CD14-positive monocyte (primary cell): ENCODE measurements at regions not wholly inside any gene's neighbourhood (a gene's known extent, or its start where the extent isn't known, plus 50 kb on each side); places are given as distances from the start of the nearest gene placed in this dataset.

Experiments
- DNase-seq, 3 donors: peaks; one replicate each; pipeline ENCODE4 v3.0.0-alpha.2; 2011 to 2022
- H2AFZ ChIP-seq: 2 replicates; pipeline ENCODE4 v1.6.0; 2012; ENCODE audit warnings: mild to moderate bottlenecking, low read depth, low read length, inconsistent platforms; ENCODE audit not compliant: insufficient read depth, poor library complexity, severe bottlenecking
- H3K27ac ChIP-seq, 2 donors: 1 replicate in 1 of 2; 2 replicates in 1 of 2; pipeline ENCODE4 v1.5.1; 2012 to 2013; ENCODE audit warnings: low read length in 2 of 2, control low read depth in 1 of 2, inconsistent platforms in 1 of 2, low read depth in 1 of 2, mild to moderate bottlenecking in 1 of 2
- H3K27me3 ChIP-seq, 2 donors: one replicate each; pipeline versions ENCODE4 v1.6.0 to v1.6.1; 2011 to 2013; ENCODE audit warnings: low read length in 2 of 2; ENCODE audit not compliant: control insufficient read depth in 2 of 2, insufficient read depth in 2 of 2
- H3K36me3 ChIP-seq, 2 donors: replicated peaks in 1 of 2; 1 replicate in 1 of 2; 2 replicates in 1 of 2; pipeline versions ENCODE4 v1.5.1 to v1.6.1; 2012 to 2013; ENCODE audit warnings: low read length in 2 of 2, control low read depth in 1 of 2, inconsistent platforms in 1 of 2, mild to moderate bottlenecking in 1 of 2; ENCODE audit not compliant: insufficient read depth in 2 of 2, control insufficient read depth in 1 of 2
- H3K4me1 ChIP-seq, 2 donors: 1 replicate in 1 of 2; 2 replicates in 1 of 2; pipeline versions ENCODE4 v1.5.1 to v1.6.1; 2012 to 2013; ENCODE audit warnings: low read length in 2 of 2, control low read depth in 1 of 2, inconsistent platforms in 1 of 2, mild to moderate bottlenecking in 1 of 2, moderate library complexity in 1 of 2; ENCODE audit not compliant: insufficient read depth in 2 of 2, control insufficient read depth in 1 of 2
- H3K4me2 ChIP-seq: replicated peaks from 2 replicates; pipeline ENCODE3; 2012; ENCODE audit warnings: low read length, moderate library complexity, mild to moderate bottlenecking; ENCODE audit not compliant: poor library complexity, severe bottlenecking; ENCODE audit errors: extremely low read depth
- H3K4me3 ChIP-seq, 3 experiments: fragments of 200-600 bp in 1 of 3; sonication (generic) in 1 of 3; replicated peaks in 1 of 3; 1 replicate in 2 of 3; 2 replicates in 1 of 3; pipeline ENCODE4 v1.5.1; 2011 to 2013; ENCODE audit warnings: low read length in 3 of 3, mild to moderate bottlenecking in 3 of 3, control low read depth in 2 of 3, low read depth in 2 of 3, inconsistent platforms in 1 of 3, moderate library complexity in 1 of 3
- H3K79me2 ChIP-seq: 2 replicates; pipeline ENCODE4 v1.6.0; 2012; ENCODE audit warnings: mild to moderate bottlenecking, control low read depth, inconsistent platforms, low read length, moderate library complexity; ENCODE audit not compliant: insufficient read depth
- H3K9ac ChIP-seq: 2 replicates; pipeline ENCODE4 v1.6.0; 2017; ENCODE audit warnings: low read length, mild to moderate bottlenecking; ENCODE audit not compliant: insufficient read depth, poor library complexity, severe bottlenecking
- H3K9me3 ChIP-seq, 2 donors: replicated peaks in 1 of 2; 1 replicate in 1 of 2; 2 replicates in 1 of 2; pipeline versions ENCODE4 v1.5.1 to v1.6.1; 2012 to 2013; ENCODE audit warnings: low read length in 2 of 2, control low read depth in 1 of 2; ENCODE audit not compliant: control insufficient read depth in 1 of 2, insufficient read depth in 1 of 2
- H4K20me1 ChIP-seq: 2 replicates; pipeline ENCODE4 v1.6.0; 2012; ENCODE audit warnings: mild to moderate bottlenecking, low read length, control low read depth, moderate library complexity; ENCODE audit not compliant: insufficient read depth
- H3K27ac Mint-ChIP-seq, 7 donors: one replicate each; pipeline ENCODE4 v1.8.0; 2020; ENCODE audit warnings: mild to moderate bottlenecking in 7 of 7, mixed read lengths in 7 of 7, moderate library complexity in 6 of 7, inconsistent platforms in 2 of 7
- H3K27me3 Mint-ChIP-seq, 3 donors: one replicate each; pipeline ENCODE4 v1.8.0; 2021 to 2022; ENCODE audit warnings: low read depth in 3 of 3, mild to moderate bottlenecking in 3 of 3, mixed read lengths in 3 of 3, moderate library complexity in 3 of 3, inconsistent platforms in 1 of 3
- H3K36me3 Mint-ChIP-seq, 2 donors: one replicate each; pipeline ENCODE4 v1.8.0; 2020; ENCODE audit warnings: mixed read lengths in 2 of 2, inconsistent platforms in 1 of 2, mild to moderate bottlenecking in 1 of 2
- H3K4me1 Mint-ChIP-seq: one replicate; pipeline ENCODE4 v1.8.0; 2020; ENCODE audit warnings: mild to moderate bottlenecking, mixed read lengths
- H3K4me3 Mint-ChIP-seq, 2 donors: one replicate each; pipeline ENCODE4 v1.8.0; 2020; ENCODE audit warnings: mild to moderate bottlenecking in 2 of 2, mixed read lengths in 2 of 2, moderate library complexity in 1 of 2
- H3K9me3 Mint-ChIP-seq, 7 donors: one replicate each; pipeline ENCODE4 v1.8.0; 2020 to 2022; ENCODE audit warnings: mixed read lengths in 7 of 7, mild to moderate bottlenecking in 6 of 7, moderate library complexity in 6 of 7, inconsistent platforms in 2 of 7
- WGBS: methylation state at CpG from one replicate; pipeline ENCODE4 v1.1.5; 2013; ENCODE audit warnings: missing lambda C conversion rate; ENCODE audit not compliant: insufficient coverage; 5-methylcytosine and 5-hydroxymethylcytosine counted together
- intact Hi-C, 2 donors: fragments of 100-400 bp; cut with micrococcal nuclease; formaldehyde crosslinking; loops; one replicate each; pipeline versions ENCODE4 v1.15.0 to v1.15.1; 2023
- TF ChIP-seq, protein P1 (sequence below): fragments of 200-600 bp; IDR thresholded peaks from one replicate; pipeline ENCODE4 v1.8.0; 2022; ENCODE audit warnings: antibody characterized with exemption, mild to moderate bottlenecking

DNA sequence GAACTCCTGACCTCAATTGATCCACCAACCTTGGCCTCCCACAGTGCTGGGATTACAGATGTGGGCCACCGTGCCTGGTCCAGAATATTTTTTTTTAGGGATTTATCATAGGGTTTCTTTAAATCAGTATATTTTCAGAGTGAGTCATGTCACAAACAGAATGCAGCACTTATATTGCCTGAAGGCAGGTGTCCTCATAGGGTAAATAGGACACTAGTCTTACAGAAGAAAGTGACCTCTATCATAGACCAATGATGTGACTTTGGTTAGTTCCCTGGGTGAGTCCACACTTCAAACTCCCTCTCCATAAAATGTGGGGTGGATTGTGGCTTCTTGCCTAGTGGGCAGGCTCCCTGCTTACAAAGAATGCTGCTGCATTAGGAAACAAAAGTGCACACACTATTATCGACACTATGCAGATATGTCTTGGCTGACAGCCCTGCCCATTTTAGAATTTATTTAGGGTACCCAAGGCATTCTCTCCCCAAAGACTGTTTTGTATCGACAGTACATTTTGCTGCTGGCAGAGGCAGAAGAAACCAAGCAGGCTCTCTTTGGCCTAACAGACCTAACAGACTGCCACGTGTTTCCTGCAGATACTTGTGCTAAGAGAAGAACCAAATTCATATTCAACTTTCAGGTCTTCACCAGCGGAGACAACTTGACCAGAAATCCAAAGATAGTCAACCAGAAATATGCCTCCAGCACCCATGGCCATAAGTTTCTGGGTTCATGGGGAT lies 125.0 kb downstream of the MOBP start:
- Mint-ChIP-seq H3K36me3 (no peaks in the 10 kb centered on the region), H3K27ac (no peak overlapping the region), H3K4me1 (no peaks in the 10 kb centered on the region), H3K9me3 (no peaks in the 10 kb centered on the region), H3K27me3 (peaks cover 0 to 2% (median 0%) of the 10 kb centered on the region in 3 donors), H3K4me3 (no peak overlapping the region)
- 11% methylated on average over 4 of the region's 5 CpGs for WGBS
- Histone ChIP-seq H4K20me1 (no peaks in the 10 kb centered on the region), H3K4me2 (no peak overlapping the region), H3K36me3 (no peaks in the 10 kb centered on the region), H3K27ac (no peak overlapping the region), H3K4me1 (no peaks in the 10 kb centered on the region), H2AFZ (no peak overlapping the region), H3K9ac (no peak overlapping the region), H3K4me3 (no peak overlapping the region), H3K27me3 (no peaks in the 10 kb centered on the region), H3K9me3 (no peaks in the 10 kb centered on the region), H3K79me2 (no peaks in the 10 kb centered on the region)
- intact Hi-C loops = no loop called here
- DNase-seq = no peak
- TF ChIP-seq, protein P1, sequence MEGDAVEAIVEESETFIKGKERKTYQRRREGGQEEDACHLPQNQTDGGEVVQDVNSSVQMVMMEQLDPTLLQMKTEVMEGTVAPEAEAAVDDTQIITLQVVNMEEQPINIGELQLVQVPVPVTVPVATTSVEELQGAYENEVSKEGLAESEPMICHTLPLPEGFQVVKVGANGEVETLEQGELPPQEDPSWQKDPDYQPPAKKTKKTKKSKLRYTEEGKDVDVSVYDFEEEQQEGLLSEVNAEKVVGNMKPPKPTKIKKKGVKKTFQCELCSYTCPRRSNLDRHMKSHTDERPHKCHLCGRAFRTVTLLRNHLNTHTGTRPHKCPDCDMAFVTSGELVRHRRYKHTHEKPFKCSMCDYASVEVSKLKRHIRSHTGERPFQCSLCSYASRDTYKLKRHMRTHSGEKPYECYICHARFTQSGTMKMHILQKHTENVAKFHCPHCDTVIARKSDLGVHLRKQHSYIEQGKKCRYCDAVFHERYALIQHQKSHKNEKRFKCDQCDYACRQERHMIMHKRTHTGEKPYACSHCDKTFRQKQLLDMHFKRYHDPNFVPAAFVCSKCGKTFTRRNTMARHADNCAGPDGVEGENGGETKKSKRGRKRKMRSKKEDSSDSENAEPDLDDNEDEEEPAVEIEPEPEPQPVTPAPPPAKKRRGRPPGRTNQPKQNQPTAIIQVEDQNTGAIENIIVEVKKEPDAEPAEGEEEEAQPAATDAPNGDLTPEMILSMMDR = no peak

GRCh38 chr3:39593341-39593740 lies 125.9 kb downstream of the MOBP start:
- peak overlapping the region in 1 of 7 donors; percentile 11 for H3K27ac Mint-ChIP-seq
- Histone ChIP-seq H4K20me1 (no peaks in the 10 kb centered on the region), H3K79me2 (no peaks in the 10 kb centered on the region), H3K36me3 (no peaks in the 10 kb centered on the region), H3K4me1 (no peaks in the 10 kb centered on the region), H3K4me2 (no peak overlapping the region), H3K9ac (no peak overlapping the region), H3K27ac (no peak overlapping the region), H3K9me3 (no peaks in the 10 kb centered on the region), H3K27me3 (no peaks in the 10 kb centered on the region), H3K4me3 (no peak overlapping the region), H2AFZ (no peak overlapping the region)
- intact Hi-C loops = no loop called here
- H3K9me3 Mint-ChIP-seq = no peaks in the 10 kb centered on the region
- TF ChIP-seq, protein P1 = no peak
- DNase-seq = no peak
- peaks cover 0 to 2% (median 0%) of the 10 kb centered on the region in 3 donors for H3K27me3 Mint-ChIP-seq
- H3K36me3 Mint-ChIP-seq = no peaks in the 10 kb centered on the region
- H3K4me1 Mint-ChIP-seq = no peaks in the 10 kb centered on the region
- 100% methylated on average over 1 of the region's 3 CpGs for WGBS
- no peak overlapping the region for H3K4me3 Mint-ChIP-seq
